ENCODE measurements at regions not wholly inside any gene's neighbourhood (a gene's known extent, or its start where the extent isn't known, plus 50 kb on each side); places are given as distances from the start of the nearest gene placed in this dataset.

GRCh38 chr11:8756201-8756600 is 73.6 kb downstream of the RPL27A start:
- no peak overlapping the region for H3K27ac Mint-ChIP-seq (ENCODE audit: unreplicated experiment)
- no peak overlapping the region for H3K4me3 Mint-ChIP-seq (ENCODE audit: low read depth, unreplicated experiment)
- peaks cover 19% of the 10 kb centered on the region for H3K4me1 Mint-ChIP-seq (ENCODE audit: low read depth, unreplicated experiment)
- no peaks in the 10 kb centered on the region for H3K36me3 Mint-ChIP-seq (ENCODE audit: insufficient read depth, unreplicated experiment)
- no TSS peak for BruUV-seq (replicated peaks)
- TF ChIP-seq CTCF (IDR thresholded peaks at IDR 0.05; ENCODE audit: unreplicated experiment): no peak
- no peaks in the 10 kb centered on the region for H3K27me3 Mint-ChIP-seq (ENCODE audit: unreplicated experiment)
- peaks cover 7% of the 10 kb centered on the region for H3K9me3 Mint-ChIP-seq (ENCODE audit: low read depth, unreplicated experiment)
- intact Hi-C loops (cut with micrococcal nuclease; ENCODE audit: unreplicated experiment): no loop called here
- DNase-seq: no peak
- CTCF ChIA-PET: no interaction called here

DNA sequence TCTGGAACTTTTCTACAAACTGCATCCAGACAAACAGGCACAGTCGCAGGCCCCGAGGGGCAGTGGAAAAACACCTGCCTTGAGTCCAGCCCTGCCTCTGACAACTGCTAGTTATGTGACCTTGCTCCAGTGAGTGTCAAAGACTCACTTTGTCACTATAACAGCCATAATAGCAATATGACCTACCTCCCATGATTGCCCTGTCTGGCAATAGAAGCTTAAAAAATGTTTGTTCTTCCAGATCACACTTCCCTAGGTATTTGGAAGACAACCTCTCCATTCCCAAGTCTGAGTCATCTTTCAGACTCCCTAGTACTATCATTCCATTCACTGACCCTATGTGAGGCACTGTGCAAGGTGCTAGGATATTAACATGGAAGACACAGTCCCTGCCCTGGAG is 74.5 kb downstream of the RPL27A start:
- TF ChIP-seq CTCF (IDR thresholded peaks at IDR 0.05; ENCODE audit: unreplicated experiment): no peak
- Mint-ChIP-seq H3K9me3 (ENCODE audit: low read depth, unreplicated experiment) (no peaks in the 10 kb centered on the region), H3K27me3 (ENCODE audit: unreplicated experiment) (no peaks in the 10 kb centered on the region), H3K4me1 (ENCODE audit: low read depth, unreplicated experiment) (peaks cover 19% of the 10 kb centered on the region), H3K4me3 (ENCODE audit: low read depth, unreplicated experiment) (no peak overlapping the region), H3K36me3 (ENCODE audit: insufficient read depth, unreplicated experiment) (no peaks in the 10 kb centered on the region), H3K27ac (ENCODE audit: unreplicated experiment) (no peak overlapping the region)
- CTCF ChIA-PET: interaction anchor here (1.1 to 1.9 kb wide), 2 partner anchors 36 to 38 kb away, joined by 3 to 4 read pairs; no protein-coding TSS in a partner anchor
- intact Hi-C loops (cut with micrococcal nuclease; ENCODE audit: unreplicated experiment): no loop called here
- BruUV-seq (replicated peaks): no TSS peak
- no peak for DNase-seq

DNA sequence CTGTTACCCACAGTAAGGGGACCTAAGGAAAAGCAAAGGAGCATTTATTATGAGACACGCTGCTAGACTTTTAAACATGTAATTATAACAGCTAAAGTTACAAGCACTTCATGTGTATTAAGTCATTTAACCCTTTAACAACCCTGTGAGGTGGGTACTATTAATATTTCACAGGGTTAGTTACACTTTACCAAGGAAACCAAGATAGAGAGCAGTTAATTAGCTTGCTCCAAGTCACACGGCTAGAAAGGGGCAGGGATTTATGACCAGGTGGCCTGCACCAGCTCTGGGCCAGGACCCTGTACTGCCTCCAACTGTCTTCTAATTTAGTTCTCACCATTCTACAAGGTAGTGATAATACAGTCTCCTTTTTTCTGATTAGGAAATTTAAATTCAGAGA is 74.9 kb downstream of the RPL27A start:
- H3K36me3 Mint-ChIP-seq (ENCODE audit: insufficient read depth, unreplicated experiment): no peaks in the 10 kb centered on the region
- intact Hi-C loops (cut with micrococcal nuclease; ENCODE audit: unreplicated experiment): no loop called here
- no peak overlapping the region for H3K4me3 Mint-ChIP-seq (ENCODE audit: low read depth, unreplicated experiment)
- H3K9me3 Mint-ChIP-seq (ENCODE audit: low read depth, unreplicated experiment): no peaks in the 10 kb centered on the region
- no peak overlapping the region for H3K27ac Mint-ChIP-seq (ENCODE audit: unreplicated experiment)
- H3K27me3 Mint-ChIP-seq (ENCODE audit: unreplicated experiment): no peaks in the 10 kb centered on the region
- CTCF ChIA-PET: interaction anchor here (0.5 to 1.9 kb wide), 5 partner anchors 14 to 157 kb away, joined by 3 to 4 read pairs (median 3); no protein-coding TSS in a partner anchor
- H3K4me1 Mint-ChIP-seq (ENCODE audit: low read depth, unreplicated experiment): peaks cover 19% of the 10 kb centered on the region
- DNase-seq: no peak
- BruUV-seq (replicated peaks): no TSS peak
- TF ChIP-seq CTCF (IDR thresholded peaks at IDR 0.05; ENCODE audit: unreplicated experiment): no peak

DNA sequence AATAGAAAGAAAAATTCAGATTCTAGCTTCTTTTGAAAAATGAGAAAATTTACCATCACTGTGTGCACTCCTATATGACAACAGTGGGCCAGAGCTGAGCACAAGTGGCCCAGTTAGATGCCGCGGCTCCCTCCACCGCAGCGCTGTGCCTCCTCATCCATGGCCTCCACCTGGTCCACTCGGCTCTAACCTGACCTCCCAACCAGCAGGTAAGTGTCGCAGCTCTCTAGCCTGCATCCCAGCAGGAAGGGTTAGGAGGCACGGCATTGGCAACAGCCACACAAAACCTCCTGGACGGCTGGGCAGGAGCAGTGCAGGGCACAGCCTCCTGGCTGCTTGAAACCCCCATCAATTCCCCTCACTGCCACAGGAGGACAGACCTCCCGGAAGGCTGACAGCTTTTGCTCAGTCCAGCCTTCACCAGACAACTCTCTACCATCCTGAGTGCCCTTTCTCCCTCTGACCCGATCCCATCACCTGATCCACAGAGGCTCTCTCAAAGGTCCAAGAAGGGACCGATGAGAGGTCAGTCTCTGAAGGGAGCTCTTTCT is 76.1 kb downstream of the RPL27A start:
- DNase-seq: no peak
- BruUV-seq (replicated peaks): no TSS peak
- H3K27me3 Mint-ChIP-seq (ENCODE audit: unreplicated experiment): no peaks in the 10 kb centered on the region
- H3K9me3 Mint-ChIP-seq (ENCODE audit: low read depth, unreplicated experiment): no peaks in the 10 kb centered on the region
- no peak overlapping the region for H3K27ac Mint-ChIP-seq (ENCODE audit: unreplicated experiment)
- CTCF ChIA-PET: interaction anchor here (1.9 kb wide), 1 partner anchor 38 kb away, joined by 4 read pairs; no protein-coding TSS in a partner anchor
- TF ChIP-seq CTCF (IDR thresholded peaks at IDR 0.05; ENCODE audit: unreplicated experiment): no peak
- H3K4me1 Mint-ChIP-seq (ENCODE audit: low read depth, unreplicated experiment): peaks cover 26% of the 10 kb centered on the region
- no peak overlapping the region for H3K4me3 Mint-ChIP-seq (ENCODE audit: low read depth, unreplicated experiment)
- intact Hi-C loops (cut with micrococcal nuclease; ENCODE audit: unreplicated experiment): no loop called here
- H3K36me3 Mint-ChIP-seq (ENCODE audit: insufficient read depth, unreplicated experiment): no peaks in the 10 kb centered on the region
